DND-41 (cell line): ENCODE measurements at regions not wholly inside any gene's neighbourhood (a gene's known extent, or its start where the extent isn't known, plus 50 kb on each side); places are given as distances from the start of the nearest gene placed in this dataset.

Experiments used
- EZH2 ChIP-seq: IDR thresholded peaks from 3 replicates; pipeline ENCODE4 v1.6.1; 2012; ENCODE audit warnings: borderline replicate concordance, low read depth, mild to moderate bottlenecking, moderate library complexity, low read length, inconsistent platforms; ENCODE audit not compliant: severe bottlenecking
- TF ChIP-seq, protein P1 (sequence below): IDR thresholded peaks from 2 replicates; pipeline ENCODE4 v1.5.1; 2012; ENCODE audit warnings: borderline replicate concordance, low read length, moderate library complexity, mild to moderate bottlenecking; ENCODE audit not compliant: poor library complexity, severe bottlenecking; ENCODE audit errors: extremely low read depth

DNA sequence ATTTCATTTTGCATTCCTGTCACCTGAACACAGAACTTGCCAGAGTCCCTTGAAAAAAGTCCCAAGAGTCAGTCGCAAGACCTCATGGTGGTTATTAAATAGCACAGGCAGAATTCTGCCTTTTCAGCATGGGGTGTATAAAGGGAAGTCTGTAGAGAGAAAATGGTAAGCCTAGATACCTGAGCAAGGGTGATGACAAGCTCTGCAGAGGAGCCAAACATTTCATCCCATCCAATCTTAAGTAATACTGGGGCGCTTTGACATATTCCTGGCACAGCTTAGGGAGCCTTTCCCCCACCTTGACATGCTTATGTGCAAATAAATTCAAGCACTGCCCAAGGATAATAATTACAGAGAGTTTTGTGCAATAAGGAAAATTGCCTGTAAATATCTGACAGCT, 213.0 kb downstream of the INHBA start:
- no peak for TF ChIP-seq EZH2
- TF ChIP-seq, protein P1, sequence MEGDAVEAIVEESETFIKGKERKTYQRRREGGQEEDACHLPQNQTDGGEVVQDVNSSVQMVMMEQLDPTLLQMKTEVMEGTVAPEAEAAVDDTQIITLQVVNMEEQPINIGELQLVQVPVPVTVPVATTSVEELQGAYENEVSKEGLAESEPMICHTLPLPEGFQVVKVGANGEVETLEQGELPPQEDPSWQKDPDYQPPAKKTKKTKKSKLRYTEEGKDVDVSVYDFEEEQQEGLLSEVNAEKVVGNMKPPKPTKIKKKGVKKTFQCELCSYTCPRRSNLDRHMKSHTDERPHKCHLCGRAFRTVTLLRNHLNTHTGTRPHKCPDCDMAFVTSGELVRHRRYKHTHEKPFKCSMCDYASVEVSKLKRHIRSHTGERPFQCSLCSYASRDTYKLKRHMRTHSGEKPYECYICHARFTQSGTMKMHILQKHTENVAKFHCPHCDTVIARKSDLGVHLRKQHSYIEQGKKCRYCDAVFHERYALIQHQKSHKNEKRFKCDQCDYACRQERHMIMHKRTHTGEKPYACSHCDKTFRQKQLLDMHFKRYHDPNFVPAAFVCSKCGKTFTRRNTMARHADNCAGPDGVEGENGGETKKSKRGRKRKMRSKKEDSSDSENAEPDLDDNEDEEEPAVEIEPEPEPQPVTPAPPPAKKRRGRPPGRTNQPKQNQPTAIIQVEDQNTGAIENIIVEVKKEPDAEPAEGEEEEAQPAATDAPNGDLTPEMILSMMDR: no peak
